GM19455 (cell line): ENCODE measurements at regions not wholly inside any gene's neighbourhood (a gene's known extent, or its start where the extent isn't known, plus 50 kb on each side); places are given as distances from the start of the nearest gene placed in this dataset.
"Not testable (repeated sequence)": the region's sequence is repeated elsewhere in the genome, so short reads cannot be mapped to it uniquely, and the experiment has no call there.

Experiments
- ATAC-seq: cut with Tn5 transposase; IDR thresholded peaks from one replicate; pipeline ENCODE4 v1.9.1; 2021; ENCODE audit not compliant: unreplicated experiment

DNA sequence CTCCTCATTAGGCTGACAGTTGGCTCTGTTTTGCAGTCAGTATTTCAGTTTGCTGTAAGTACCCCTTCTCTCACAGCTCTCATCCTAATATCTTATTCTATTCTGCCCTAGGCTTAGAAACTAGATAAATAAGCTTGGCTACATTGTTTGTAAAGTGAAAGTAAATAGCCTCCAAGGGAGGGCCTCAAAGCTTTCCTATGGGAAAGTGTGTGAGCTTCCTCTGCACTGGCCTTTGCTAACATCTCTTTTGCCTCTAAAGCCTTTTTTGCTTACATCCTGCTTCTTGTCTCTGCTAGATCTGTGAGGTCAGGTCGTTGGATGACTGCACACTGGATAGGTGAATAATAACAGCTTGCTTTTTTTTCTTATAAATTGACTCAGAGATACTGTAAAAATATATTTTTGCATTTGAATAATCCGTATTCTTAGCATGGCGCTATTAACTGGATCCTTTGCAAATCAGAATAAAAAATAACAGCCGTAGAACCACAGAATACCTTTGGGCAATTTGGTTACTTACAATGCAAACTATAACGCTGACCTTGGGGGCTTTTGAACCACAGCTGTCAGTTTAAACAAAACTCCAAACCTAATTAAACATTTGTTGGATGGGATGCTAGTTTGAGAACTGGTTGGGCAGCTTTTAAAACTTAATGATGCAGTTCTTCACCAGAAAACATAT is 55.1 kb downstream of the TTC6 start:
- no peak for ATAC-seq

DNA sequence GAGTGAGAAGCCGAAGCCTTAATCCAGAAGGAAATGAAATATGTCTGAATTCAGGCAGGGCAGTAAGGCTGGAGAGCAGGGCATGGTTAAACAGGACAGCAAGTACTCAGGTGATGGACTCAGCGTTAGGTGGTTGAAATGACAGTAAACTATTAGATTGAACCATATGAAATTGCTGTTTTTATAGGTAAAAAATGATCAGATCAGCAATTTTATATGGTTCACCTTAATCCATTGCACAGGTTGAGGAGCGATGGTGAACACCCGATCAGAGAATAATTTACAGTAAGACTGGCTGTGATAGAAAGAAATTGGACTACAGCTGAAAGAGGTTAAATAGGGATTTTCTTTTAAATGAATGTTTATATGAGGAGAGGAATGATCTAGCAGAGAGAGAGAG is 56.6 kb downstream of the TTC6 start:
- no peak for ATAC-seq

DNA sequence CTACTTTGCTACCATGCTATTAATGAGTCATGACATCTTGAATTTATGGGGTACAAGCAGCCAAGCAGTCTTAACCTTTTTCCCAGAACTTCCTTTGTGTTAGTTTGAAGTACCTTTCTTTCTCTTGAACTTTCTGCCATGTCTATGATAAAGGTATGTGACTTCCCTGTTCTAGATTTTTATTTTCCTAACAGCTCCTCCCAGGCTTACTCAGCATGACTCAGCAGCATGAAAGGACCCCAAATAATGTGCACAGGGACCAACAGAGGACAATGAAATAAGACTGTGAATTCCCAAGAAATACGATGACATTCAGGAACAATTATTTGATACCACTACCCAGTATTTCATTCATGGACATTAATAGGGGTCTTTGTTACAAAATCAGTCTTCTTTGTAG is 60.0 kb downstream of the TTC6 start:
- no peak for ATAC-seq

DNA sequence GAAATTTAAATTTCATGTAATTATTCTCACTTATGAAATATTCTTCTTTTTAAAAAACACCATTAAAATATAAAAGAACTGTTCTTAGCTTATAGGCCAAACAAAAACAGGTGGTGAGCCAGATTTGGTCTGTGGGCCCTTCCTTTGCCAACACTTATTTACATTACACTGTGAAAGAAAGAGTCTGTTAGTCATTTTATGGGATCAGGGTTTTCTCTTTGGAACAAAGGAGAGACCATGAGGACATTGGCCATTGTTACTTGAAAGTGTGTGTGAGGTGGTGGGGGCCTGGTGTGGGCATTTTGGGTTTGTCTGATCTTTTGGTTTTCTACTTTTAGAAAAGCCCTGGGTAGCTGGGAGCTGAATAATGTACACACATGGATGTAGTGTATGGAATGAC is 62.7 kb downstream of the TTC6 start:
- no peak for ATAC-seq

DNA sequence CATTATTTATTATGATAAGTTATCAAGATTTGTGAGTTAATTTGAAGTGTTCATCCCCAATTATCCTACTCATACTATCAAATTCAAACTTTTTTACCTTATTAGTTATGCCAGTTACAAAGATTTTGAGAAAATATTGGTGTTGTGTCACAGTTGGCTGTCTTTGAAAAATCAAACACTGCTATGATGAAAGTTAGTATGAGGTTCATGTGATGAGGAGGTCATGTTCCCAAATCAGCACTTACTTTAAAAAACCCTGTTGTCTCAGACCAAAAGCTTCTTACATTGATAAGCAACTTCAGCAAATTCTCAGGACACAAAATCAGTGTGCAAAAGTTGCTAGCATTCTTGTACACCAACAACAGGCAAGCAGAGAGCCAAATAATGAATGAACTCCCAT is 68.1 kb downstream of the TTC6 start:
- no peak for ATAC-seq

DNA sequence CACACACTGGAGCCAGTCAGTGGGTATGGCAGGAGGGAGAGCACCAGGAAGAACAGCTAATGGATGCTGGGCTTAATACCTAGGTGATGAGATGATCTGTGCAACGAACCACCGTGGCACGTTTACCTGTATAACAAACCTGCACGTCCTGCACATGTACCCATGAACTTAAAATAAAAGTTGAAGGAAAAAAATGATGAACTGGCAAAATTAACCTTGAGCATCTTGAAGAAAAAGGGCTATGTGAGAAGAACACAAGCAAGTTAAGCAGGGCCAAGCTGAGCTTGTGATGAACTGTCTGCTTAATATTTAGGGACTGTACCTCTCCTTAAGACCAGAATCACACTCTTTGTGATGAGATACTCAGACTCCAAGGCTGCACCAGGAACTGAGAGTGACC is 70.0 kb downstream of the TTC6 start:
- no peak for ATAC-seq

DNA sequence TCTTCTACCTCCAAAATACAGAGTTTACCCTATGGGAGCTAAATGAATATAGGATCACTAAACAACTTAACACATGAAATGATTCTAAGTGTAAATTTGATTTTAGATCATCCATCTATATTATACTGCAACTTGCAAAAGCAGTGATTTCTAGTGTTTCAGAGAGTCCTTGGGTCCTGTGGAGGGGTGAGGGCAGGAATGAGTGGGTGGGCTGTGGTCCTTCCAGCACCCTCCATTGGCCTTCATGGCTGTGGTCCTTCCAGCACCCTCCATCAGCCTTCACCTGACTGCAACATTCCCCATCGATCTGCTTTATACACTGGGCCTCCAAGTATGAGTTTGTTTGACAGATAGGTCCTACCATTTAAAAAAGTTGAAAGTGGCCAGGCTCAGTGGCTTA is 70.5 kb downstream of the TTC6 start:
- no peak for ATAC-seq

DNA sequence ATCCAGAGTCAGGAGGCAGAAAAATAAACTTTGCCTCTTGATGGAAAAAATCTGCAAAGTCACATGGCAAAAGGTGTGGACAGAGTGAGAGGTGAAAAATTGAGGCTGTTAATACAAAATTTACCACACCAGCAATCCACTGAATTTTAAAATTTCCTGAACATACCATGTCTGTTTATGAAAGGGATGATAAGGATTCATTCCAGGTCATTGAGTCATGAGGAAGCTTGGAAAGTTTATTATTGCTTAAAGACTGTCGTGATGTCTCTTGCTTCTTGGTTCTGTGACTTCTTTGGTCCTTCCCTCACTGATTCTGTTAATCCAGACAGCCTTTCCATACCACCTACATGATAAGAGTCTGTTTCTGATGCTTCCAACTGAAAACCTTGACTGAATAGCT is 73.2 kb downstream of the TTC6 start:
- ATAC-seq = no peak

DNA sequence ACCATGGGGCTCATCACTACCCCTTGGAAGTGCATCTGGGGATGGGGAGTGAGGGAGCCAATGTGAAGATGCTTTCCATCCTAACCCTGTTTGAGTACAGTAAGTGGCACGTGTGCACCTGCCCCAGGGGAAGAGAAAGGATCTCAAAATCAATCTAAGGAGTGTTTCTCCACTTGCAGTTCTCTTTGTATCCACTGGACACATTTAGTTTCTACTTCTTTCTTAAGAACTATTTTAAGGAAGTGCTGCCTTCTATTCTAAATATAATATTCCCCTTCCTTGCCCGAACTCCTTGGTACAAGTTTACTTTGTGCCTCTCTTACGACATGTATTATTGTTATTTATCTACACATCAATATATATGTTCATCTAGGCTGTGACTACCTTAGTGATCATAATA is 73.8 kb downstream of the TTC6 start:
- no peak for ATAC-seq

DNA sequence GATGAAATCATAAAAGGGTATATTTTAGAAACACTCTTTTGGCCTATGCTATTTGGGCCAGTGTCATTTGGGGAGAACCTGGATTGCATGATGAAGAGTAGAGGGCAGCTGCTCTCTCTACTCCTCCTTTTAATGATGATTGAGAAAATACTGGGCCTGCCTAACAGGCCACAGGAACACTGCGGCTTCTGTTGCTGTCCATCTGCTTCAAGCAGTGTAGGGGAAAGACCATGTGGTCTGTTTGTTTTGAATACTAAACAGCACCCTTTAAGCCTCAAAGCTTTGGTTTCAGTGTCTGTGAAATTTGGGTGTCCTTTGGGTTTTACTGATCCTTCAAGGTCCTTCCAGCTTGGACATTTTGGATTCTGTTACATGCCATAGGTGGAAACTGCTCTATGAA is 78.0 kb downstream of the TTC6 start:
- no peak for ATAC-seq

DNA sequence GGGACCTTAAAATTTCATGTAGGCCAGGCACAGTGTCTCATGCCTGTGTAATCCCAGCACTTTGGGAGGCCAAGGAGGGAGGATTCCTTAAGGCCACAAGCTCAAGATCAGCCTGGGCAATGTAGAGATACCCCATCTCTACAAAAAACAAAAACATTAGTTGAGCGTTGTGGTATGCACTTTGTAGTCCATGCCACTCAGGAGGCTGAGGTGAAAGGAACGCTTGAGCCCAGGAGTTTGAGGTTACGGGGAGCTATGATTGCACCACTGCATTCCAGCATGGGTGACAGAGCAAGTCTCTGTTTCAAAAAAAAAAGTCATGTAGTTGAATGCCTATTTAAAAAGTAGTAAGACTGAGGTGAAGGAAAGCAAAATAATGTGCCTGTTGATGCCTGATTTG is 83.5 kb downstream of the TTC6 start:
- no peak for ATAC-seq

DNA sequence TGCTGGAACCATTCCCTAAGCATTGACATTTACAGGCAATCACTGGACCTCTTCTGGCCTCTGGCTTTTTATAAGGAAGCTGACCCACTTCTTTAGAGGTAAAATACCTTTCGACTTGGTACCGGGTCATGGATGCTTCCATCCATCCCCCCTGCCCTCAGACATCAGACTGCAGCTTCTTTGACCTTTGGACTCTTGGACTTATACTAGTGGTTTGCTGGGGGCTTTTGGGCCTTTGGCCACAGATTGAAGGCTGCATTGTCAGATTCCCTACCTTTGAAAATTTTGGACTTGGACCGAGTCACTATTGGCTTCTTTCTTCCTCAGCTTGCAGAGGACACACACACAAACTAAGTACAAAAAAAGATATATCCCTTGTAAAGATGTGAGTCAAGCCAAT is 86.1 kb downstream of the TTC6 start:
- ATAC-seq = no peak

DNA sequence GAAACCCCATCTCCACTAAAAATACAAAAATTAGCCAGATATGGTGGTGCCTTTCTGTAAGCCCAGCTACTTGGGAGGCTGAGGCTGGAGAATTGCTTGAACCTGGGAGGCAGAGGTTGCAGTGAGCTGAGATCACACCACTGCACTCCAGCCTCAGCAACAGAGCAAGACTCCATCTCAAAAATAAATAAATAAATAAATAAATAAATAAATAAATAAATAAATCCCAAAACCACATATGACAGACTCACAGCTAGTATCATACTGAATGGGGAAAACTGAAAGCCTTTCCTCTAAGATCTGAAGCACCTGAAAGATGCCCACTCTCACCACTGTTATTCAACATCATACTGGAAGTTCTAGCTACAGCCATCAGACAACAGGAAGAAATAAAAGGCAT is 97.3 kb downstream of the TTC6 start:
- ATAC-seq = not testable (repeated sequence)

DNA sequence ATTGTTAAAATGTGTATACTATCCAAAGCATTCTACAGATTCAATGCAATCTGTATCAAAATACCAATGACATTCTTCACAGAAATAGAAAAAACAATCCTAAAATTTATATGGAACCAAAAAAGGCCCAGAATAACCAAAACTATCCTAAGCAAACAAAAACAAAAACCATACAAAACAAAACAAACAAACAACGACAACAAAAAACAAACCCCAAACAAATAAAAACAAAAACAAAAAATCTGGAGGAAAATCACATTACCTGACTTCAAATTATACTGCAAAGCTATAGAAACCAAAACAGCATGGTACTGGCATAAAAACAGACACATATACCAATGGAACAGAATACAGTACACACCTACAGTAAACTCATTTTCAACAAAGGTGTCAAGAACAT is 98.0 kb downstream of the TTC6 start:
- not testable (repeated sequence) for ATAC-seq

DNA sequence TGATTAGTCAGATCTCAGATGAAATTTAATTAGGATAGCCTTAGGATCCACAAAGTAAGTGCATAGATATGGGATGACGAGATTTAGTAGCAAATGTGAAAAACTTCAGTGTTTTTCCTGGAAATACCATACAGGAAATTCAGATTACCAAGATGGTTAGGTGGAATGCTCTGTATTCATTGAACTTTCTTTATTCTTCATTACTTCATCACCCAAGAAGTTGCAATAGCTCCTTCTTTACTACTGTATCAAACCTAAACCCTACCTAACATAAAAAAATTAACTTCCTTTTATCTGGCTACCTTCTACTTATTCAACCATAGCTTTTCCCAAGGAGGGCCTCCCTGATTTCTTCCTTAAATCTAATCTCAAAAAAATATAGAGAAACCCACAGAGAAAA is 100.4 kb downstream of the TTC6 start:
- ATAC-seq = no peak

DNA sequence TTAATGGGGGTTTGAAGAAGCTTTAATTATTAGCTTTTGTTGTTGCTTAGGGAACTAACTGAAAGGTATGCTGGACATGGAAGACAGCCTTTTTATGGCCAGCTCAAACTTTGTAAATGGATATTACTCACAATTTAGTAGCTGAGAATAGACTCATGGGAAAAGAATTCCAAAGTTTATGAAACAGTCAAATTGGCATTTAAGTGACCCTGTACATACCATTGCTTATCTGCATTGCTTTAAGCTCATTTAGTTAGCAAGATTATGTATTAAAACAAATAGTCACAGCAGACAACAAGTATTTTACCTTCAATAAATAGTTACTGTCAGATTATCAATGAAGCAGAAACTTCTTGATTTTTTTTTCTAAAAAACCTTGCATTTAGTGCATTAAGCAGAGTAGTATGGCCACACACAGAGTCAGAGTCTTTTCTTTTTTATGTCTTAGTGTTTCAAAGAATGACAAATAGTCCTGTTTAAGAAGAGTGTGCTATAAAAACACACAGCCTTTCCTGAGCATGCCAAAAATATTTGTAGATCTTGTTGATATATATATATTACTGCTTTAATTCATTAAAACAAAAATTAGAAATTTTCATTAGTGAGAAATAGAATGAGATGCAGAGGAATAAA is 102.2 kb downstream of the TTC6 start:
- ATAC-seq = no peak

DNA sequence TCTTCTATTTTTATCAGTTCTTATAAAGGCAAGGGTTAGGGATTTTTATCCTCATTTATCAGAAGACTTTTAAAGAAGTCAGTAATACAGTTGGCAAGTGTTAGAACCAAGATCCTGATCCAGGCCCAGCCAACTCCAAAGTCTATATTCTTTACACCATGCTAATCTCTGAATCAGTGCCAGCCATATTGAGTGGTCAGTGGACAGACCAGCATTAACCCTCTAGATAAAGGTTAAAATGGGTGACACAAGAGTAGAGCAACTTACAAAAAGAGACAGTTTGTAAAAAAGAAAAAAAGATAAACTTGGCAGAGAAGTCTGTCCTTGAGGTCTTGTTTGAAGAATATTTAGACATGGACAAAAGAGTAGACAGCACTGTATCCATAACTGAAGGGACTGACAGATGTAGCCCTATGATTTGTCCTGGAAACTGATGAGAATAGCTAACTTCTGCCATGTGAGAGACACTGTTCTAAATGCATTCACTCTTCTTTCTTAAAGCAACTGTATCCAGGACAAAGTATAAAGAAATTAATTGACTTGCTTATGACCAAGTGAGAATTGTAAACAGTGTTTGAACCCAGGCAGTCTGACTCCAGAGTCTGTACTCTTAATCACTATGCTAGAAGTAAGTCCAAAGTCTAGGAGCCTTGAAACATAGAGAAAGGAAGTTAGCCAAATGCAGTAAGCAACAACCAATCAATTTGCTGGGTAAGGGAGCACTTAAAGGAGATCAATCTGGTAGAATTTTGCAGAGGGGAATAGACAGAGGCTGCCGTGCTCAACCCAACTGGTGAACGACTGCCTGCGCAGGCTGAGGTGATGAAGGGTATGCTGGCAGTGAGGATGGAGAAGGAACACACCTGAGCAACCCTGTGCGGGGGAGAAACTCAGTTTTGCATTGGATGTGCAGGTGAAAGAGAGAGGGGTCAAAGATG is 103.7 kb downstream of the TTC6 start:
- no peak for ATAC-seq

DNA sequence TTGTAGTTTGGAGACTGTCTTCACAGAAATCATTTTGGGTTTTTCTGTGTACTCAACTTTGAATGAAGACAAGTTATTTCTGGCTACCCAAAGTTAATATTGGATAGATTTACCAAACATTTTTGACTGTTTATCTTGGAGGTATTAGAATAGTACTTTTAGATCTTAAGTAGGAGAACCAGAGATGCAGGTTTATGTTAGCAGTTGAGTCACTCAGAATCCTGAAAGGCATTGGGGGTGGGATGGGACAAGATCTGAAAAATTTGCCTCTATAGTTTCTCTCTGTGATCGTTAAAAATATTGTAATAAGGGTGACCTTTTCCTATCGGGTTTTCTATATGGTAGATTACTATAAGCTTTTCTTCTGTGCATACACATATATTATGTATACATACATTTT is 112.3 kb downstream of the TTC6 start:
- no peak for ATAC-seq

DNA sequence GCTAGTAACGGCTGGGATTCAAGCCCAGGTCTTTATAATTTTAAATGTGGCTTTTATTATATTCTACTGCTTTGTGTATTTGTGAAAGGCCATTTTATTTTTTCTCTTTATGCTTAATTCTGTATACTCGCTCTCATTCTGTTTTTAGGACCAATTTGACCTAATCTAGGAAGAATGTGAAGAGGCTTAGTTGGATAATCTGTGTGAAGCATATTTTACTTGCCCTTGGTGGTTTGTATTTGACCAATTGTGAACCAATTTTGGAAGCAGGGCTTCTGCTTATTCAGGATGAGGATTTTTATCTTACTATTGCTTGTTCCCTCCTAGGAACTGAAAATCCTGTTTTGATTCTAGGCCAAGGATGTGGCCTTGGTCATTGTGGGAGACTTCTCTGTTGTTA is 113.1 kb downstream of the TTC6 start:
- no peak for ATAC-seq

DNA sequence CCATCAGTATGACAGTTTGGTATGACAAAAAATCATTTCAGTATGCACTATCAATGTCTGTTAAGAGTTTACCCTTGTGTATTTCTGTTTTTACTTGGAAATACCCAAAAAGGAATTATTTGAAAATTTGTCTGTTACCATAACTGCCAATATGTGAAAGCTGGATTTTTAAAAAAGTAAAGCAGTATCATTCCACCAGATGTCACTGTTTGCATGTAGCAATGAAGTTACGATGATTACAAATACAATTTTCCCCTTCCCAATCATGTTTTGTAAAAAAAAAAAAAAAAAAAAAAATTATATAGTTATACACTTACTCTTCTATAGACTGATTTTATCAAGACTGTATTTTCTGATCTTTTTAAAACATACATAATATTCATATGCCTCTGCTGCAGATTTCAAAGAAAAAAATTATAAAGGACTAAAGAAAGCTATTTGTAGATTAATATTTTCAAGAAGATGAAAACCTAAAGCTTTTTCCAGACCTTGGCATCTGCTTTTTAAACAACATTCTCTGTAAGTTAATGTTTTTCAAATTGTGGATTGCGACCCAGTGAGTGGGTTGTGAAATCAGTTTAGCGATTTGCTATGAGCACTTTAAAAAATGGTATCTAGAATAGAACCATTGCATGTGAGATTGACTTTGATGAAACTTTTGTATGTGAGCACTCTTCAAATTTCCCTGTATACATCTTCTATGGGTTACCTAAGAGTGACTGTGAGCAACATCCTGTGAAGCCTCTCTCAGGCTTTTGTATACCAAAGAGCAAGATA is 114.2 kb downstream of the TTC6 start:
- no peak for ATAC-seq

DNA sequence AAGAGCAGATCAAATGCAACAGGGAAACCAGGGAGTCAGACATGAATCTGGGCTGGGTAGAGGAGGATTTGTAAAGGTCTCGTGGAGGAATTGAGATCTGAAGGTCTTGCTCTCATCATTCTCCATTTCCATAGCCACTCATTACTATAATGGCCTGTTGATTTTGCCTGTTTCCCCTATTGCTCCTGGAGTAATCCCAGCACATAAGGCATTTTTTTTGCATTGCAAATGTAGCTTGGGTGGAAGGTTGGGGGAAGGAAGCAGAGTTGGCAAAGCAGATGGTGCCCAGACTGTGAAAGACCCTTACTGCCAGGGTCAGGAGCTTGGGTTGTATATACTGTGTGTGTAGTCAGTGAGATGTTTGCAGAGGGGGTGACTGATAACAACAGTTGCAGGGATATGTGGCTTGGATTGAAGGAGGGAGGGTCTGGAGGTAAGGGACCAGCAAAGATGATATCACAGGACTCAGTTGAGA is 116.0 kb downstream of the TTC6 start:
- ATAC-seq = no peak
